ENCODE measurements at regions not wholly inside any gene's neighbourhood (a gene's known extent, or its start where the extent isn't known, plus 50 kb on each side); places are given as distances from the start of the nearest gene placed in this dataset.

- 0 out of 2 replicates have a peak, but pooled peaks cover 3% of the 10 kb centered on the region for H3K9me3 ChIP-seq (ENCODE audit: insufficient read depth, low read depth)
- no peak for DNase-seq
- H3K27me3 ChIP-seq (ENCODE audit: insufficient read depth, low read depth) = no peaks in the 10 kb centered on the region
- no peaks in the 10 kb centered on the region; the same call in 1 of the 2 replicates for H3K9me2 ChIP-seq (ENCODE audit: insufficient read depth)
- no peaks in the 10 kb centered on the region for H3K36me3 ChIP-seq (ENCODE audit: low read depth)
- ChIA-PET POLR2A (ENCODE audit: unreplicated experiment) (no interaction called here), CTCF (no interaction called here)
- H4K20me1 ChIP-seq (ENCODE audit: insufficient read depth) = no peaks in the 10 kb centered on the region
- H3K4me1 ChIP-seq (replicated peaks; ENCODE audit: insufficient read depth) = no peaks in the 10 kb centered on the region
- no peak for TF ChIP-seq CTCF (conservative IDR thresholded peaks at IDR 0.05)
- no peak for TF ChIP-seq EZH2 (IDR thresholded peaks at IDR 0.05; ENCODE audit: low read depth)
- intact Hi-C loops (cut with micrococcal nuclease; ENCODE audit: unreplicated experiment) = no loop called here
- H2AFZ ChIP-seq = no peak overlapping the region
- no TSS peak for BruUV-seq (replicated peaks)
- H3F3A ChIP-seq (ENCODE audit: insufficient read depth, low read depth) = no peaks in the 10 kb centered on the region
- H3K27ac ChIP-seq = no peak overlapping the region
- H3K4me3 ChIP-seq = no peak overlapping the region
- H3K79me2 ChIP-seq (ENCODE audit: low read depth) = no peaks in the 10 kb centered on the region
- no peak overlapping the region for H3K4me2 ChIP-seq
Measured at GRCh38 chr11:16685914-16686313, 52.5 kb upstream of the C11orf58 start.

GRCh38 chr11:16678466-16679116 lies 59.9 kb upstream of the C11orf58 start:
- Histone ChIP-seq H4K20me1 (ENCODE audit: insufficient read depth) (no peaks in the 10 kb centered on the region), H3K36me3 (ENCODE audit: low read depth) (no peaks in the 10 kb centered on the region), H3K9me3 (ENCODE audit: insufficient read depth, low read depth) (no peaks in the 10 kb centered on the region), H3K9me2 (ENCODE audit: insufficient read depth) (no peaks in the 10 kb centered on the region), H3K4me3 (no peak overlapping the region), H3F3A (ENCODE audit: insufficient read depth, low read depth) (no peaks in the 10 kb centered on the region), H3K27ac (no peak overlapping the region), H3K4me1 (replicated peaks; ENCODE audit: insufficient read depth) (no peaks in the 10 kb centered on the region), H2AFZ (no peak overlapping the region), H3K4me2 (no peak overlapping the region), H3K27me3 (ENCODE audit: insufficient read depth, low read depth) (no peaks in the 10 kb centered on the region), H3K79me2 (ENCODE audit: low read depth) (no peaks in the 10 kb centered on the region)
- ChIA-PET POLR2A (ENCODE audit: unreplicated experiment) (no interaction called here), CTCF (no interaction called here)
- no TSS peak for BruUV-seq (replicated peaks)
- TF ChIP-seq EZH2 (IDR thresholded peaks at IDR 0.05; ENCODE audit: low read depth) = no peak
- no peak for TF ChIP-seq CTCF (conservative IDR thresholded peaks at IDR 0.05)
- no peak for DNase-seq
- intact Hi-C loops (cut with micrococcal nuclease; ENCODE audit: unreplicated experiment) = no loop called here

- Histone ChIP-seq H2AFZ (no peak overlapping the region), H3K27me3 (ENCODE audit: insufficient read depth, low read depth) (no peaks in the 10 kb centered on the region), H3K9me2 (ENCODE audit: insufficient read depth) (no peaks in the 10 kb centered on the region; the same call in 1 of the 2 replicates), H3K79me2 (ENCODE audit: low read depth) (no peaks in the 10 kb centered on the region), H3K4me1 (replicated peaks; ENCODE audit: insufficient read depth) (peaks cover 17% of the 10 kb centered on the region), H3K4me2 (peak overlapping the region; percentile 56), H3F3A (ENCODE audit: insufficient read depth, low read depth) (no peaks in the 10 kb centered on the region), H3K4me3 (no peak overlapping the region), H3K9me3 (ENCODE audit: insufficient read depth, low read depth) (no peaks in the 10 kb centered on the region), H4K20me1 (ENCODE audit: insufficient read depth) (no peaks in the 10 kb centered on the region), H3K36me3 (ENCODE audit: low read depth) (no peaks in the 10 kb centered on the region), H3K27ac (peak overlapping the region; percentile 43)
- peak; percentile 81 to 82 for DNase-seq
- ChIA-PET CTCF (no interaction called here), POLR2A (ENCODE audit: unreplicated experiment) (interaction anchor here (0.6 to 1.0 kb wide), 2 partner anchors 68 to 225 kb away, joined by 3 read pairs; no protein-coding TSS in a partner anchor)
- intact Hi-C loops (cut with micrococcal nuclease; ENCODE audit: unreplicated experiment) = no loop called here
- BruUV-seq (replicated peaks) = no TSS peak
- TF ChIP-seq EZH2 (IDR thresholded peaks at IDR 0.05; ENCODE audit: low read depth) (no peak), CTCF (conservative IDR thresholded peaks at IDR 0.05) (no peak)
Measured at GRCh38 chr11:16669799-16670415, 68.5 kb upstream of the C11orf58 start.
